Tibial nerve (tissue), 3 donors: ENCODE measurements at regions not wholly inside any gene's neighbourhood (a gene's known extent, or its start where the extent isn't known, plus 50 kb on each side); places are given as distances from the start of the nearest gene placed in this dataset.

Source experiments
- CTCF ChIP-seq, 5 experiments: fragments of 200-600 bp in 3 of 5; fragments of 450-650 bp in 2 of 5; sonication (generic) in 3 of 5; IDR thresholded peaks; one replicate each; pipeline ENCODE4 v1.5.1; 2016 to 2019; ENCODE audit warnings: antibody characterized with exemption in 5 of 5, mild to moderate bottlenecking in 3 of 5, moderate library complexity in 2 of 5
- POLR2A ChIP-seq, 2 donors: fragments of 450-650 bp; IDR thresholded peaks; one replicate each; pipeline ENCODE4 v1.6.1; 2017; ENCODE audit warnings: antibody characterized with exemption in 2 of 2, mild to moderate bottlenecking in 2 of 2, moderate library complexity in 2 of 2

- TF ChIP-seq CTCF (IDR thresholded peaks at IDR 0.05) = no peak
- TF ChIP-seq POLR2A (IDR thresholded peaks at IDR 0.05) = no peak
These were observed 159.9 kb downstream of the LURAP1L start for GRCh38 chr9:12934545-12935272.
